ENCODE measurements at regions not wholly inside any gene's neighbourhood (a gene's known extent, or its start where the extent isn't known, plus 50 kb on each side); places are given as distances from the start of the nearest gene placed in this dataset.

- no peak overlapping the region for H3K27ac Mint-ChIP-seq
- H3K36me3 Mint-ChIP-seq (ENCODE audit: low read depth): no peaks in the 10 kb centered on the region
- peaks cover 2% of the 10 kb centered on the region for H3K27me3 Mint-ChIP-seq (ENCODE audit: insufficient read depth)
- no peak for TF ChIP-seq CTCF (IDR thresholded peaks at IDR 0.05)
- DNase-seq: no peak
- H3K4me1 Mint-ChIP-seq (ENCODE audit: low read depth): no peaks in the 10 kb centered on the region
- no peak overlapping the region for H3K4me3 Mint-ChIP-seq
- H3K9me3 Mint-ChIP-seq: no peaks in the 10 kb centered on the region
Measured at GRCh38 chr6:155916846-155917624, 461.4 kb upstream of the NOX3 start.

GRCh38 chr6:155915651-155916050, 460.0 kb upstream of the NOX3 start:
- Mint-ChIP-seq H3K4me1 (ENCODE audit: low read depth) (no peaks in the 10 kb centered on the region), H3K27me3 (ENCODE audit: insufficient read depth) (peaks cover 2% of the 10 kb centered on the region), H3K36me3 (ENCODE audit: low read depth) (no peaks in the 10 kb centered on the region), H3K4me3 (no peak overlapping the region), H3K27ac (no peak overlapping the region), H3K9me3 (no peaks in the 10 kb centered on the region)
- DNase-seq: no peak
- TF ChIP-seq CTCF (IDR thresholded peaks at IDR 0.05): no peak

GRCh38 chr6:155913816-155914215, 458.2 kb upstream of the NOX3 start:
- no peak overlapping the region for H3K4me3 Mint-ChIP-seq
- TF ChIP-seq CTCF (IDR thresholded peaks at IDR 0.05): no peak
- H3K27me3 Mint-ChIP-seq (ENCODE audit: insufficient read depth): peaks cover 4% of the 10 kb centered on the region

GRCh38 chr6:155909710-155910109, 454.1 kb upstream of the NOX3 start:
- H3K27ac Mint-ChIP-seq: no peak overlapping the region
- H3K4me3 Mint-ChIP-seq: no peak overlapping the region
- H3K36me3 Mint-ChIP-seq (ENCODE audit: low read depth): no peaks in the 10 kb centered on the region
- no peak for TF ChIP-seq CTCF (IDR thresholded peaks at IDR 0.05)
- H3K9me3 Mint-ChIP-seq: peaks cover 5% of the 10 kb centered on the region; the same call in 1 of the 2 replicates
- no peak for DNase-seq
- H3K27me3 Mint-ChIP-seq (ENCODE audit: insufficient read depth): 0 out of 2 replicates have a peak, but pooled peaks cover 2% of the 10 kb centered on the region
- no peaks in the 10 kb centered on the region for H3K4me1 Mint-ChIP-seq (ENCODE audit: low read depth)

More at GRCh38 chr6:155913816-155914215, 458.2 kb upstream of the NOX3 start:
- Mint-ChIP-seq H3K9me3 (peaks cover 5% of the 10 kb centered on the region; the same call in 1 of the 2 replicates), H3K36me3 (ENCODE audit: low read depth) (no peaks in the 10 kb centered on the region), H3K27ac (no peak overlapping the region), H3K4me1 (ENCODE audit: low read depth) (no peaks in the 10 kb centered on the region)
- no peak for DNase-seq

- H3K27me3 Mint-ChIP-seq (ENCODE audit: insufficient read depth): no peaks in the 10 kb centered on the region
- peaks cover 6% of the 10 kb centered on the region; the same call in 1 of the 2 replicates for H3K4me1 Mint-ChIP-seq (ENCODE audit: low read depth)
- no peaks in the 10 kb centered on the region for H3K9me3 Mint-ChIP-seq
- DNase-seq: no peak
- TF ChIP-seq CTCF (IDR thresholded peaks at IDR 0.05): no peak
- no peak overlapping the region for H3K27ac Mint-ChIP-seq
- H3K4me3 Mint-ChIP-seq: no peak overlapping the region
- no peaks in the 10 kb centered on the region for H3K36me3 Mint-ChIP-seq (ENCODE audit: low read depth)
Measured at GRCh38 chr6:155895641-155896040, 440.0 kb upstream of the NOX3 start.

Data from HFFc6 (cell line).